H9 (cell line): ENCODE measurements at regions not wholly inside any gene's neighbourhood (a gene's known extent, or its start where the extent isn't known, plus 50 kb on each side); places are given as distances from the start of the nearest gene placed in this dataset.

Source experiments
- DNase-seq: peaks from one replicate; pipeline ENCODE4 v3.0.0-alpha.2; 2017
- H2AFZ ChIP-seq: one replicate; pipeline ENCODE4 v1.6.1; 2013; ENCODE audit warnings: mild to moderate bottlenecking, low read length, control low read depth, moderate library complexity
- H2AK5ac ChIP-seq: 2 replicates; pipeline ENCODE4 v1.6.1; 2013; ENCODE audit warnings: low read length, control low read depth, mixed read lengths; ENCODE audit not compliant: insufficient read length
- H2BK120ac ChIP-seq: one replicate; pipeline ENCODE4 v1.6.1; 2013; ENCODE audit warnings: low read depth, mild to moderate bottlenecking, low read length, control low read depth, inconsistent platforms; ENCODE audit not compliant: poor library complexity, severe bottlenecking
- H2BK12ac ChIP-seq: 2 replicates; pipeline ENCODE4 v1.6.1; 2013; ENCODE audit warnings: low read length, control low read depth, mixed read lengths, low read depth; ENCODE audit not compliant: insufficient read length
- H2BK15ac ChIP-seq: 2 replicates; pipeline ENCODE4 v1.6.1; 2013; ENCODE audit warnings: low read depth, low read length, control low read depth
- H2BK20ac ChIP-seq: one replicate; pipeline ENCODE4 v1.6.1; 2013; ENCODE audit warnings: low read depth, mild to moderate bottlenecking, low read length, control low read depth, inconsistent platforms; ENCODE audit not compliant: poor library complexity, severe bottlenecking
- H2BK5ac ChIP-seq: 2 replicates; pipeline ENCODE4 v1.6.1; 2013; ENCODE audit warnings: low read length, control low read depth, mixed read lengths; ENCODE audit not compliant: insufficient read length
- H3K14ac ChIP-seq: 2 replicates; pipeline ENCODE4 v1.6.1; 2013; ENCODE audit warnings: low read length, control low read depth; ENCODE audit not compliant: insufficient read depth
- H3K18ac ChIP-seq: 2 replicates; pipeline ENCODE4 v1.6.1; 2013; ENCODE audit warnings: low read depth, mild to moderate bottlenecking, mixed read lengths, low read length, control low read depth; ENCODE audit not compliant: insufficient read length
- H3K23ac ChIP-seq: 2 replicates; pipeline ENCODE4 v1.6.1; 2013; ENCODE audit warnings: low read length, control low read depth, mixed read lengths, low read depth; ENCODE audit not compliant: insufficient read length
- H3K23me2 ChIP-seq: 2 replicates; pipeline ENCODE4 v1.6.1; 2013; ENCODE audit warnings: low read depth, mild to moderate bottlenecking, mixed read lengths, low read length, control low read depth; ENCODE audit not compliant: insufficient read length, poor library complexity, severe bottlenecking
- H3K27ac ChIP-seq: 2 replicates; pipeline ENCODE4 v1.5.1; 2013; ENCODE audit warnings: low read length, control low read depth, mixed read lengths, low read depth; ENCODE audit not compliant: insufficient read length
- H3K27me3 ChIP-seq: 2 replicates; pipeline ENCODE4 v1.6.1; 2013; ENCODE audit warnings: low read length, control low read depth, inconsistent platforms; ENCODE audit not compliant: insufficient read depth
- H3K4ac ChIP-seq: 2 replicates; pipeline ENCODE4 v1.6.1; 2013; ENCODE audit warnings: low read depth, mild to moderate bottlenecking, control low read depth, inconsistent platforms, low read length, moderate library complexity
- H3K4me1 ChIP-seq: 2 replicates; pipeline ENCODE4 v1.6.1; 2013; ENCODE audit warnings: low read length, control low read depth, inconsistent platforms; ENCODE audit not compliant: insufficient read depth
- H3K4me2 ChIP-seq: 2 replicates; pipeline ENCODE4 v1.6.1; 2013; ENCODE audit warnings: low read length, control low read depth, mixed read lengths; ENCODE audit not compliant: insufficient read length, insufficient read depth
- H3K56ac ChIP-seq: 2 replicates; pipeline ENCODE4 v1.6.1; 2013; ENCODE audit warnings: low read depth, mild to moderate bottlenecking, mixed read lengths, low read length, control low read depth; ENCODE audit not compliant: insufficient read length
- H3K79me1 ChIP-seq: 2 replicates; pipeline ENCODE4 v1.6.1; 2013; ENCODE audit warnings: low read depth, mild to moderate bottlenecking, moderate library complexity, low read length, control low read depth, inconsistent platforms; ENCODE audit not compliant: insufficient read depth, poor library complexity, severe bottlenecking
- H3K79me2 ChIP-seq: 2 replicates; pipeline ENCODE4 v1.6.1; 2013; ENCODE audit warnings: low read length, control low read depth, inconsistent platforms; ENCODE audit not compliant: insufficient read depth
- H3K9ac ChIP-seq: 2 replicates; pipeline ENCODE4 v1.6.1; 2013; ENCODE audit warnings: low read length, control low read depth, mixed read lengths; ENCODE audit not compliant: insufficient read length; ENCODE audit errors: extremely low read depth
- H3K9me3 ChIP-seq: one replicate; pipeline ENCODE4 v1.6.1; 2013; ENCODE audit warnings: low read depth, low read length, inconsistent platforms; ENCODE audit not compliant: control insufficient read depth
- H3T11ph ChIP-seq: one replicate; pipeline ENCODE4 v1.6.1; 2013; ENCODE audit warnings: mild to moderate bottlenecking, low read length, control low read depth, inconsistent platforms
- H4K20me1 ChIP-seq: one replicate; pipeline ENCODE4 v1.6.1; 2013; ENCODE audit not compliant: control insufficient read depth, insufficient read length, insufficient read depth
- H4K5ac ChIP-seq: 2 replicates; pipeline ENCODE4 v1.6.1; 2013; ENCODE audit warnings: low read depth, mild to moderate bottlenecking, mixed read lengths, low read length, control low read depth; ENCODE audit not compliant: insufficient read length
- H4K8ac ChIP-seq: replicated peaks from 2 replicates; pipeline ENCODE4 v1.6.1; 2013; ENCODE audit warnings: low read length, control low read depth, mixed read lengths, low read depth; ENCODE audit not compliant: insufficient read length
- H4K91ac ChIP-seq: 2 replicates; pipeline ENCODE4 v1.6.1; 2013; ENCODE audit warnings: low read depth, mild to moderate bottlenecking, moderate library complexity, mixed read lengths, low read length, control low read depth; ENCODE audit not compliant: insufficient read length
- H3K27ac Mint-ChIP-seq, 3 experiments: 2 replicates in 2 of 3; 3 replicates in 1 of 3; pipeline ENCODE4 v1.8.0; 2020 to 2021; ENCODE audit warnings: mixed read lengths in 3 of 3, mild to moderate bottlenecking in 1 of 3, moderate library complexity in 1 of 3
- H3K27me3 Mint-ChIP-seq: 2 replicates; pipeline ENCODE4 v1.8.0; 2021; ENCODE audit warnings: low read depth, mild to moderate bottlenecking, moderate library complexity, mixed read lengths
- H3K36me3 Mint-ChIP-seq, 3 experiments: 2 replicates in 2 of 3; 3 replicates in 1 of 3; pipeline ENCODE4 v1.8.0; 2020 to 2021; ENCODE audit warnings: low read depth in 3 of 3, mixed read lengths in 3 of 3; ENCODE audit not compliant: insufficient read depth in 1 of 3
- H3K4me1 Mint-ChIP-seq, 2 experiments: 2 replicates each; pipeline ENCODE4 v1.8.0; 2020; ENCODE audit warnings: mixed read lengths in 2 of 2
- H3K4me3 Mint-ChIP-seq, 2 experiments: 2 replicates in 1 of 2; 3 replicates in 1 of 2; pipeline ENCODE4 v1.8.0; 2020 to 2021; ENCODE audit warnings: mild to moderate bottlenecking in 2 of 2, mixed read lengths in 2 of 2, moderate library complexity in 1 of 2
- H3K9me3 Mint-ChIP-seq, 2 experiments: 2 replicates in 1 of 2; 3 replicates in 1 of 2; pipeline ENCODE4 v1.8.0; 2020; ENCODE audit warnings: mild to moderate bottlenecking in 2 of 2, mixed read lengths in 2 of 2, moderate library complexity in 1 of 2
- CTCF ChIP-seq: fragments of 200-600 bp; sonication (generic); conservative IDR thresholded peaks from 3 replicates; pipeline ENCODE4 v1.8.0; 2021; ENCODE audit warnings: antibody characterized with exemption, mild to moderate bottlenecking
- WGBS: extraction: QIAGEN DNeasy Blood & Tissue Kit; methylation state at CpG from one replicate; pipeline ENCODE4 v1.1.7; 2013; ENCODE audit warnings: missing lambda C conversion rate, low lambda C conversion rate, mixed read lengths; ENCODE audit not compliant: insufficient read length; ENCODE audit errors: extremely low coverage; 5-methylcytosine and 5-hydroxymethylcytosine counted together

- Histone ChIP-seq H2BK120ac (no peak overlapping the region), H3K4me2 (no peak overlapping the region), H4K91ac (no peak overlapping the region), H3K23ac (no peak overlapping the region), H3K4ac (no peak overlapping the region), H2BK20ac (no peak overlapping the region), H4K20me1 (no peaks in the 10 kb centered on the region), H3K79me1 (no peaks in the 10 kb centered on the region), H2BK12ac (no peak overlapping the region), H2BK15ac (no peak overlapping the region), H4K5ac (no peak overlapping the region), H3T11ph (no peak overlapping the region), H3K4me1 (no peaks in the 10 kb centered on the region; the same call in 1 of the 2 replicates), H2BK5ac (no peak overlapping the region), H3K14ac (no peak overlapping the region), H3K79me2 (no peaks in the 10 kb centered on the region), H3K18ac (no peak overlapping the region), H3K56ac (no peak overlapping the region), H4K8ac (no peak overlapping the region), H3K23me2 (no peaks in the 10 kb centered on the region), H2AK5ac (no peak overlapping the region), H3K9ac (no peak overlapping the region), H2AFZ (no peak overlapping the region), H3K9me3 (no peaks in the 10 kb centered on the region), H3K27ac (no peak overlapping the region), H3K27me3 (no peaks in the 10 kb centered on the region)
- Mint-ChIP-seq H3K36me3 (peaks cover 2 to 13% (median 4%) of the 10 kb centered on the region in 3 experiments; a peak in 5 of 7 replicates), H3K9me3 (peaks cover 4 to 14% of the 10 kb centered on the region in 2 experiments), H3K4me1 (peaks cover 6 to 10% of the 10 kb centered on the region in 2 experiments; a peak in 3 of 4 replicates), H3K27ac (no peak overlapping the region), H3K27me3 (0 out of 2 replicates have a peak, but pooled peaks cover 2% of the 10 kb centered on the region), H3K4me3 (no peak overlapping the region)
- no CpG with 5 or more reads among the region's 17 CpGs for WGBS
- no peak for TF ChIP-seq CTCF
- no peak for DNase-seq
These were observed 227.3 kb downstream of the KTN1 start for GRCh38 chr14:55807053-55807880.
